Liver (tissue), 3 donors: ENCODE measurements at regions not wholly inside any gene's neighbourhood (a gene's known extent, or its start where the extent isn't known, plus 50 kb on each side); places are given as distances from the start of the nearest gene placed in this dataset.

Experiments used
- EGR1 ChIP-seq, 2 donors: IDR thresholded peaks; 2 replicates each; pipeline ENCODE4 v1.6.1; 2016 to 2018; ENCODE audit warnings: antibody characterized with exemption in 2 of 2, low read depth in 2 of 2
- GABPA ChIP-seq, 2 donors: IDR thresholded peaks in 1 of 2; conservative IDR thresholded peaks in 1 of 2; 2 replicates each; pipeline ENCODE4 v1.6.1; 2016; ENCODE audit warnings: antibody characterized with exemption in 2 of 2, mild to moderate bottlenecking in 1 of 2, moderate library complexity in 1 of 2
- HNF4G ChIP-seq: IDR thresholded peaks from 2 replicates; pipeline ENCODE4 v1.6.1; 2016; ENCODE audit warnings: antibody characterized with exemption
- JUND ChIP-seq, 2 donors: IDR thresholded peaks; 2 replicates each; pipeline ENCODE4 v1.6.1; 2016; ENCODE audit warnings: antibody characterized with exemption in 2 of 2
- RAD21 ChIP-seq, 2 donors: IDR thresholded peaks; 2 replicates each; pipeline ENCODE4 v1.6.1; 2016; ENCODE audit warnings: antibody characterized with exemption in 2 of 2, mild to moderate bottlenecking in 2 of 2
- RXRA ChIP-seq, 2 donors: IDR thresholded peaks; 2 replicates each; pipeline ENCODE4 v1.6.1; 2017 to 2018; ENCODE audit warnings: antibody characterized with exemption in 2 of 2, mild to moderate bottlenecking in 1 of 2
- SP1 ChIP-seq: IDR thresholded peaks from 2 replicates; pipeline ENCODE4 v1.6.1; 2018; ENCODE audit warnings: antibody characterized with exemption, mild to moderate bottlenecking
- TAF1 ChIP-seq: conservative IDR thresholded peaks from 2 replicates; pipeline ENCODE4 v1.6.1; 2016; ENCODE audit warnings: antibody characterized with exemption, mild to moderate bottlenecking
- YY1 ChIP-seq: IDR thresholded peaks from 2 replicates; pipeline ENCODE4 v1.6.1; 2016; ENCODE audit warnings: antibody characterized with exemption, mild to moderate bottlenecking
- TF ChIP-seq, protein P1 (sequence below): fragments of 150-350 bp; IDR thresholded peaks from 2 replicates; pipeline ENCODE4 v1.5.1; 2017; ENCODE audit warnings: improper control_type of control experiment, low read depth, low read length; ENCODE audit not compliant: missing input control
- TF ChIP-seq, protein P2 (sequence below): IDR thresholded peaks from 2 replicates; pipeline ENCODE4 v1.6.1; 2016; ENCODE audit warnings: antibody characterized with exemption
- TF ChIP-seq, protein P3 (sequence below): IDR thresholded peaks from 2 replicates; pipeline ENCODE4 v1.6.1; 2016; ENCODE audit warnings: antibody characterized with exemption
- TF ChIP-seq, protein P4 (sequence below): IDR thresholded peaks from 2 replicates; pipeline ENCODE4 v1.6.1; 2016; ENCODE audit warnings: antibody characterized with exemption, mild to moderate bottlenecking
- TF ChIP-seq, protein P5 (sequence below): IDR thresholded peaks from 2 replicates; pipeline ENCODE4 v1.6.1; 2016; ENCODE audit warnings: antibody characterized with exemption
- donor health status: healthy.
- donor health status: healthy.

DNA sequence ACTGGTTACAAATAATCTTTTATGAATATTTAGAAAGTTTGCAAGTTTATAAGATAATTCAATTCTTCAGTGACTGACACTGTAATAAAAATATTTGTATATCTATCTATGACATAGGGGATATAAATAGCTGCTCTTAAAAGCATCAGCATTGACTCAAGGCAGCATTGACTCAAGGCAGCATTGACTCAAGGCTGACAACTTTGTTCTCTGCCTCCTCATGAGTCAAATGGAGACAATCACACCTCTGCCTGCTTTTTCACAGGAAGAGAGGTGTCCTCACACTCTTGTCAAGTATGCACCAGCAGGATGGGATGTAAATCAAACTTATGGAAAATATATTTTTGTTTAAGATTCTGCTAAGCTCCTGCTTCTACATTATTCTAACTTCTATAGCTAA is 1173.1 kb downstream of the NSUN3 start:
- TF ChIP-seq, protein P1, sequence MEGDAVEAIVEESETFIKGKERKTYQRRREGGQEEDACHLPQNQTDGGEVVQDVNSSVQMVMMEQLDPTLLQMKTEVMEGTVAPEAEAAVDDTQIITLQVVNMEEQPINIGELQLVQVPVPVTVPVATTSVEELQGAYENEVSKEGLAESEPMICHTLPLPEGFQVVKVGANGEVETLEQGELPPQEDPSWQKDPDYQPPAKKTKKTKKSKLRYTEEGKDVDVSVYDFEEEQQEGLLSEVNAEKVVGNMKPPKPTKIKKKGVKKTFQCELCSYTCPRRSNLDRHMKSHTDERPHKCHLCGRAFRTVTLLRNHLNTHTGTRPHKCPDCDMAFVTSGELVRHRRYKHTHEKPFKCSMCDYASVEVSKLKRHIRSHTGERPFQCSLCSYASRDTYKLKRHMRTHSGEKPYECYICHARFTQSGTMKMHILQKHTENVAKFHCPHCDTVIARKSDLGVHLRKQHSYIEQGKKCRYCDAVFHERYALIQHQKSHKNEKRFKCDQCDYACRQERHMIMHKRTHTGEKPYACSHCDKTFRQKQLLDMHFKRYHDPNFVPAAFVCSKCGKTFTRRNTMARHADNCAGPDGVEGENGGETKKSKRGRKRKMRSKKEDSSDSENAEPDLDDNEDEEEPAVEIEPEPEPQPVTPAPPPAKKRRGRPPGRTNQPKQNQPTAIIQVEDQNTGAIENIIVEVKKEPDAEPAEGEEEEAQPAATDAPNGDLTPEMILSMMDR, result no peak
- TF ChIP-seq, protein P2, sequence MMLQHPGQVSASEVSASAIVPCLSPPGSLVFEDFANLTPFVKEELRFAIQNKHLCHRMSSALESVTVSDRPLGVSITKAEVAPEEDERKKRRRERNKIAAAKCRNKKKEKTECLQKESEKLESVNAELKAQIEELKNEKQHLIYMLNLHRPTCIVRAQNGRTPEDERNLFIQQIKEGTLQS, result no peak
- TF ChIP-seq, protein P3, sequence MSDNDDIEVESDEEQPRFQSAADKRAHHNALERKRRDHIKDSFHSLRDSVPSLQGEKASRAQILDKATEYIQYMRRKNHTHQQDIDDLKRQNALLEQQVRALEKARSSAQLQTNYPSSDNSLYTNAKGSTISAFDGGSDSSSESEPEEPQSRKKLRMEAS, result no peak
- TF ChIP-seq RAD21 (IDR thresholded peaks at IDR 0.05), result no peak
- TF ChIP-seq RXRA (IDR thresholded peaks at IDR 0.05), result no peak
- no peak for TF ChIP-seq TAF1
- TF ChIP-seq, protein P4, sequence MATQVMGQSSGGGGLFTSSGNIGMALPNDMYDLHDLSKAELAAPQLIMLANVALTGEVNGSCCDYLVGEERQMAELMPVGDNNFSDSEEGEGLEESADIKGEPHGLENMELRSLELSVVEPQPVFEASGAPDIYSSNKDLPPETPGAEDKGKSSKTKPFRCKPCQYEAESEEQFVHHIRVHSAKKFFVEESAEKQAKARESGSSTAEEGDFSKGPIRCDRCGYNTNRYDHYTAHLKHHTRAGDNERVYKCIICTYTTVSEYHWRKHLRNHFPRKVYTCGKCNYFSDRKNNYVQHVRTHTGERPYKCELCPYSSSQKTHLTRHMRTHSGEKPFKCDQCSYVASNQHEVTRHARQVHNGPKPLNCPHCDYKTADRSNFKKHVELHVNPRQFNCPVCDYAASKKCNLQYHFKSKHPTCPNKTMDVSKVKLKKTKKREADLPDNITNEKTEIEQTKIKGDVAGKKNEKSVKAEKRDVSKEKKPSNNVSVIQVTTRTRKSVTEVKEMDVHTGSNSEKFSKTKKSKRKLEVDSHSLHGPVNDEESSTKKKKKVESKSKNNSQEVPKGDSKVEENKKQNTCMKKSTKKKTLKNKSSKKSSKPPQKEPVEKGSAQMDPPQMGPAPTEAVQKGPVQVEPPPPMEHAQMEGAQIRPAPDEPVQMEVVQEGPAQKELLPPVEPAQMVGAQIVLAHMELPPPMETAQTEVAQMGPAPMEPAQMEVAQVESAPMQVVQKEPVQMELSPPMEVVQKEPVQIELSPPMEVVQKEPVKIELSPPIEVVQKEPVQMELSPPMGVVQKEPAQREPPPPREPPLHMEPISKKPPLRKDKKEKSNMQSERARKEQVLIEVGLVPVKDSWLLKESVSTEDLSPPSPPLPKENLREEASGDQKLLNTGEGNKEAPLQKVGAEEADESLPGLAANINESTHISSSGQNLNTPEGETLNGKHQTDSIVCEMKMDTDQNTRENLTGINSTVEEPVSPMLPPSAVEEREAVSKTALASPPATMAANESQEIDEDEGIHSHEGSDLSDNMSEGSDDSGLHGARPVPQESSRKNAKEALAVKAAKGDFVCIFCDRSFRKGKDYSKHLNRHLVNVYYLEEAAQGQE, result no peak
- TF ChIP-seq EGR1 (IDR thresholded peaks at IDR 0.05; ENCODE audit: low read depth in 2 of 2), result no peak
- no peak for TF ChIP-seq HNF4G
- no peak for TF ChIP-seq GABPA (IDR thresholded peaks at IDR 0.05 in 1 of 2, conservative IDR thresholded peaks at IDR 0.05 in 1 of 2)
- TF ChIP-seq, protein P5, sequence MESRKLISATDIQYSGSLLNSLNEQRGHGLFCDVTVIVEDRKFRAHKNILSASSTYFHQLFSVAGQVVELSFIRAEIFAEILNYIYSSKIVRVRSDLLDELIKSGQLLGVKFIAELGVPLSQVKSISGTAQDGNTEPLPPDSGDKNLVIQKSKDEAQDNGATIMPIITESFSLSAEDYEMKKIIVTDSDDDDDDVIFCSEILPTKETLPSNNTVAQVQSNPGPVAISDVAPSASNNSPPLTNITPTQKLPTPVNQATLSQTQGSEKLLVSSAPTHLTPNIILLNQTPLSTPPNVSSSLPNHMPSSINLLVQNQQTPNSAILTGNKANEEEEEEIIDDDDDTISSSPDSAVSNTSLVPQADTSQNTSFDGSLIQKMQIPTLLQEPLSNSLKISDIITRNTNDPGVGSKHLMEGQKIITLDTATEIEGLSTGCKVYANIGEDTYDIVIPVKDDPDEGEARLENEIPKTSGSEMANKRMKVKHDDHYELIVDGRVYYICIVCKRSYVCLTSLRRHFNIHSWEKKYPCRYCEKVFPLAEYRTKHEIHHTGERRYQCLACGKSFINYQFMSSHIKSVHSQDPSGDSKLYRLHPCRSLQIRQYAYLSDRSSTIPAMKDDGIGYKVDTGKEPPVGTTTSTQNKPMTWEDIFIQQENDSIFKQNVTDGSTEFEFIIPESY, result no peak
- no peak for TF ChIP-seq JUND (IDR thresholded peaks at IDR 0.05)
- TF ChIP-seq YY1, result no peak
- no peak for TF ChIP-seq SP1
